Limb (tissue), 2 donors: ENCODE measurements at regions not wholly inside any gene's neighbourhood (a gene's known extent, or its start where the extent isn't known, plus 50 kb on each side); places are given as distances from the start of the nearest gene placed in this dataset.
"Not testable (repeated sequence)": the region's sequence is repeated elsewhere in the genome, so short reads cannot be mapped to it uniquely, and the experiment has no call there.

ENCODE experiments used
- DNase-seq, 2 donors: peaks; one replicate each; pipeline ENCODE4 v3.0.0-alpha.2; 2016; ENCODE audit errors: extremely low spot score in 2 of 2

- no peak for DNase-seq
These were observed 119.1 kb upstream of the CHORDC1 start for GRCh38 chr11:90341986-90342385.

GRCh38 chr11:90332415-90332814 lies 109.6 kb upstream of the CHORDC1 start:
- DNase-seq = no peak

GRCh38 chr11:90330632-90331031 lies 107.8 kb upstream of the CHORDC1 start:
- DNase-seq = no peak

GRCh38 chr11:90329043-90329442 lies 106.2 kb upstream of the CHORDC1 start:
- DNase-seq = no peak

- no peak for DNase-seq
These were observed 103.8 kb upstream of the CHORDC1 start for GRCh38 chr11:90326647-90327046.

GRCh38 chr11:90323289-90323688 lies 100.4 kb upstream of the CHORDC1 start:
- DNase-seq = no peak

GRCh38 chr11:90321018-90321417 lies 98.2 kb upstream of the CHORDC1 start:
- DNase-seq = no peak

GRCh38 chr11:90318651-90319050 lies 95.8 kb upstream of the CHORDC1 start:
- DNase-seq = no peak

GRCh38 chr11:90310210-90310609 lies 87.4 kb upstream of the CHORDC1 start:
- no peak for DNase-seq

GRCh38 chr11:90309693-90310092 lies 86.8 kb upstream of the CHORDC1 start:
- no peak for DNase-seq

- DNase-seq = no peak
These were observed 71.7 kb upstream of the CHORDC1 start for GRCh38 chr11:90294526-90294925.

- DNase-seq = no peak
These were observed 71.2 kb upstream of the CHORDC1 start for GRCh38 chr11:90294091-90294490.

- DNase-seq = peak in 1 of 2 donors; percentile 63
These were observed 65.5 kb upstream of the CHORDC1 start for GRCh38 chr11:90288212-90288821.

- no peak for DNase-seq
These were observed 63.8 kb upstream of the CHORDC1 start for GRCh38 chr11:90286640-90287039.

- no peak for DNase-seq
These were observed 61.3 kb upstream of the CHORDC1 start for GRCh38 chr11:90284171-90284570.

GRCh38 chr11:90282551-90283071 lies 59.8 kb upstream of the CHORDC1 start:
- not testable (repeated sequence) for DNase-seq

- DNase-seq = no peak
These were observed 51.5 kb upstream of the CHORDC1 start for GRCh38 chr11:90274362-90274761.
